ENCODE measurements at regions not wholly inside any gene's neighbourhood (a gene's known extent, or its start where the extent isn't known, plus 50 kb on each side); places are given as distances from the start of the nearest gene placed in this dataset.

- Histone ChIP-seq H3K4me3 (ENCODE audit: insufficient read depth, low read depth, low read length) (no peak overlapping the region), H3K36me3 (ENCODE audit: insufficient read depth, low read length) (no peaks in the 10 kb centered on the region), H3K9me3 (ENCODE audit: insufficient read depth, low read depth, low read length) (no peaks in the 10 kb centered on the region), H3K27ac (ENCODE audit: low read depth, low read length) (no peak overlapping the region), H2AFZ (ENCODE audit: low read depth, low read length) (no peak overlapping the region), H3K9ac (ENCODE audit: low read length) (no peak overlapping the region), H3K4me2 (ENCODE audit: low read length) (peak overlapping the region; percentile 9), H3K27me3 (ENCODE audit: insufficient read depth, low read length) (no peaks in the 10 kb centered on the region), H3K4me1 (ENCODE audit: insufficient read depth, low read length) (no peaks in the 10 kb centered on the region), H4K20me1 (ENCODE audit: insufficient read depth, low read length) (no peaks in the 10 kb centered on the region), H3K79me2 (ENCODE audit: insufficient read depth, low read length) (no peaks in the 10 kb centered on the region)
- TF ChIP-seq CTCF (IDR thresholded peaks at IDR 0.05; ENCODE audit: insufficient read depth, low read depth, low read length): no peak
- TF ChIP-seq EZH2 (IDR thresholded peaks at IDR 0.05; ENCODE audit: insufficient read depth, low read length): no peak
- peak overlapping the region; percentile 95 for H3K27ac Mint-ChIP-seq (ENCODE audit: unreplicated experiment)
- H3K27me3 Mint-ChIP-seq (ENCODE audit: low read depth, unreplicated experiment): no peaks in the 10 kb centered on the region
- H3K9me3 Mint-ChIP-seq (ENCODE audit: unreplicated experiment): no peaks in the 10 kb centered on the region
- DNase-seq (ENCODE audit: low read depth) (peak; percentile 63), FAIRE-seq (peak; percentile 98)
- H3K4me3 Mint-ChIP-seq (ENCODE audit: unreplicated experiment): no peak overlapping the region
- peaks cover 12% of the 10 kb centered on the region for H3K4me1 Mint-ChIP-seq (ENCODE audit: low read depth, unreplicated experiment)
- H3K36me3 Mint-ChIP-seq (ENCODE audit: low read depth, unreplicated experiment): no peaks in the 10 kb centered on the region
Measured at GRCh38 chr10:35896001-35896400, 253.9 kb upstream of the FZD8 start.

- FAIRE-seq: no peak
- Mint-ChIP-seq H3K4me3 (ENCODE audit: unreplicated experiment) (no peak overlapping the region), H3K9me3 (ENCODE audit: unreplicated experiment) (no peaks in the 10 kb centered on the region), H3K27ac (ENCODE audit: unreplicated experiment) (peak overlapping the region; percentile 95), H3K36me3 (ENCODE audit: low read depth, unreplicated experiment) (no peaks in the 10 kb centered on the region), H3K27me3 (ENCODE audit: low read depth, unreplicated experiment) (no peaks in the 10 kb centered on the region), H3K4me1 (ENCODE audit: low read depth, unreplicated experiment) (peaks cover 12% of the 10 kb centered on the region)
- H3K9ac ChIP-seq (ENCODE audit: low read length): no peak overlapping the region
- no peaks in the 10 kb centered on the region for H3K4me1 ChIP-seq (ENCODE audit: insufficient read depth, low read length)
- no peaks in the 10 kb centered on the region for H3K36me3 ChIP-seq (ENCODE audit: insufficient read depth, low read length)
- H4K20me1 ChIP-seq (ENCODE audit: insufficient read depth, low read length): no peaks in the 10 kb centered on the region
- no peak overlapping the region for H3K4me2 ChIP-seq (ENCODE audit: low read length)
- no peaks in the 10 kb centered on the region for H3K79me2 ChIP-seq (ENCODE audit: insufficient read depth, low read length)
- H3K27me3 ChIP-seq (ENCODE audit: insufficient read depth, low read length): no peaks in the 10 kb centered on the region
- no peak for DNase-seq (ENCODE audit: low read depth)
- TF ChIP-seq CTCF (IDR thresholded peaks at IDR 0.05; ENCODE audit: insufficient read depth, low read depth, low read length) (no peak), EZH2 (IDR thresholded peaks at IDR 0.05; ENCODE audit: insufficient read depth, low read length) (no peak)
- no peak overlapping the region for H3K27ac ChIP-seq (ENCODE audit: low read depth, low read length)
- no peak overlapping the region for H3K4me3 ChIP-seq (ENCODE audit: insufficient read depth, low read depth, low read length)
- H3K9me3 ChIP-seq (ENCODE audit: insufficient read depth, low read depth, low read length): no peaks in the 10 kb centered on the region
- H2AFZ ChIP-seq (ENCODE audit: low read depth, low read length): no peak overlapping the region
Measured at GRCh38 chr10:35895331-35895730, 253.2 kb upstream of the FZD8 start.

GRCh38 chr10:35892526-35892925 is 250.4 kb upstream of the FZD8 start:
- no peaks in the 10 kb centered on the region for H4K20me1 ChIP-seq (ENCODE audit: insufficient read depth, low read length)
- no peaks in the 10 kb centered on the region for H3K4me1 ChIP-seq (ENCODE audit: insufficient read depth, low read length)
- no peak overlapping the region for H3K4me2 ChIP-seq (ENCODE audit: low read length)
- Mint-ChIP-seq H3K27ac (ENCODE audit: unreplicated experiment) (no peak overlapping the region), H3K9me3 (ENCODE audit: unreplicated experiment) (no peaks in the 10 kb centered on the region), H3K4me1 (ENCODE audit: low read depth, unreplicated experiment) (peaks cover 14% of the 10 kb centered on the region), H3K27me3 (ENCODE audit: low read depth, unreplicated experiment) (peaks cover 5% of the 10 kb centered on the region), H3K36me3 (ENCODE audit: low read depth, unreplicated experiment) (no peaks in the 10 kb centered on the region), H3K4me3 (ENCODE audit: unreplicated experiment) (no peak overlapping the region)
- H3K27ac ChIP-seq (ENCODE audit: low read depth, low read length): no peak overlapping the region
- FAIRE-seq: no peak
- H3K27me3 ChIP-seq (ENCODE audit: insufficient read depth, low read length): no peaks in the 10 kb centered on the region
- H3K36me3 ChIP-seq (ENCODE audit: insufficient read depth, low read length): no peaks in the 10 kb centered on the region
- no peaks in the 10 kb centered on the region for H3K79me2 ChIP-seq (ENCODE audit: insufficient read depth, low read length)
- no peak for DNase-seq (ENCODE audit: low read depth)
- H3K9me3 ChIP-seq (ENCODE audit: insufficient read depth, low read depth, low read length): no peaks in the 10 kb centered on the region
- TF ChIP-seq EZH2 (IDR thresholded peaks at IDR 0.05; ENCODE audit: insufficient read depth, low read length): no peak
- no peak for TF ChIP-seq CTCF (IDR thresholded peaks at IDR 0.05; ENCODE audit: insufficient read depth, low read depth, low read length)
- no peak overlapping the region for H3K9ac ChIP-seq (ENCODE audit: low read length)
- H2AFZ ChIP-seq (ENCODE audit: low read depth, low read length): no peak overlapping the region
- H3K4me3 ChIP-seq (ENCODE audit: insufficient read depth, low read depth, low read length): no peak overlapping the region

All from astrocyte (in vitro differentiated cells and primary cell).